ENCODE measurements at regions not wholly inside any gene's neighbourhood (a gene's known extent, or its start where the extent isn't known, plus 50 kb on each side); places are given as distances from the start of the nearest gene placed in this dataset.

DNA sequence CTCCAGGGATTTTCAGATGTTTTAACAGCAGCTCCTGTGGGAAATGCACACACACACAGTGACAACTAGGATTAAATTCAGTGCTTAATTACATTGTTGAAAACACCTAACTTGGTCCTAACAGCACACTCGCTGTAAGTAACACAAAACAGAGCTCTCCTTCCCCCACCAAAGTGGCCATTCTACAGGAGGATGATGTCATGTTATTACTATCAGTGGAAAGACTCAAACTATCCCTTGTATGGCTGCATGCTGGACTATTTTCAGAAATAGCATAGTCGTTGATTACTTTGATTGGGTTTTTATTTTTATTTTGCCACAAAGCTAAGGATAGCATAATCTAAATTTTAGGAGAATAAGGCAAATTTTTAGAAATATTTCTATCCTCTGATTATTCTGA lies 406.3 kb downstream of the SPRY1 start:
- Histone ChIP-seq H3K27ac (no peak overlapping the region), H3K36me3 (no peaks in the 10 kb centered on the region), H3K4me3 (no peak overlapping the region), H3K4me1 (no peaks in the 10 kb centered on the region), H3K9me3 (peaks cover 0 to 3% (median under 1%) of the 10 kb centered on the region in 3 donors), H3K27me3 (no peaks in the 10 kb centered on the region)
- WGBS, 2 donors: 55 to 71% methylated on average over 2 of the region's 2 CpGs
- TF ChIP-seq POLR2A (IDR thresholded peaks at IDR 0.05): no peak
- TF ChIP-seq, protein P1, sequence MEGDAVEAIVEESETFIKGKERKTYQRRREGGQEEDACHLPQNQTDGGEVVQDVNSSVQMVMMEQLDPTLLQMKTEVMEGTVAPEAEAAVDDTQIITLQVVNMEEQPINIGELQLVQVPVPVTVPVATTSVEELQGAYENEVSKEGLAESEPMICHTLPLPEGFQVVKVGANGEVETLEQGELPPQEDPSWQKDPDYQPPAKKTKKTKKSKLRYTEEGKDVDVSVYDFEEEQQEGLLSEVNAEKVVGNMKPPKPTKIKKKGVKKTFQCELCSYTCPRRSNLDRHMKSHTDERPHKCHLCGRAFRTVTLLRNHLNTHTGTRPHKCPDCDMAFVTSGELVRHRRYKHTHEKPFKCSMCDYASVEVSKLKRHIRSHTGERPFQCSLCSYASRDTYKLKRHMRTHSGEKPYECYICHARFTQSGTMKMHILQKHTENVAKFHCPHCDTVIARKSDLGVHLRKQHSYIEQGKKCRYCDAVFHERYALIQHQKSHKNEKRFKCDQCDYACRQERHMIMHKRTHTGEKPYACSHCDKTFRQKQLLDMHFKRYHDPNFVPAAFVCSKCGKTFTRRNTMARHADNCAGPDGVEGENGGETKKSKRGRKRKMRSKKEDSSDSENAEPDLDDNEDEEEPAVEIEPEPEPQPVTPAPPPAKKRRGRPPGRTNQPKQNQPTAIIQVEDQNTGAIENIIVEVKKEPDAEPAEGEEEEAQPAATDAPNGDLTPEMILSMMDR (IDR thresholded peaks at IDR 0.05): no peak
- intact Hi-C loops (cut with DNase I): no loop called here
- DNase-seq: no peak

DNA sequence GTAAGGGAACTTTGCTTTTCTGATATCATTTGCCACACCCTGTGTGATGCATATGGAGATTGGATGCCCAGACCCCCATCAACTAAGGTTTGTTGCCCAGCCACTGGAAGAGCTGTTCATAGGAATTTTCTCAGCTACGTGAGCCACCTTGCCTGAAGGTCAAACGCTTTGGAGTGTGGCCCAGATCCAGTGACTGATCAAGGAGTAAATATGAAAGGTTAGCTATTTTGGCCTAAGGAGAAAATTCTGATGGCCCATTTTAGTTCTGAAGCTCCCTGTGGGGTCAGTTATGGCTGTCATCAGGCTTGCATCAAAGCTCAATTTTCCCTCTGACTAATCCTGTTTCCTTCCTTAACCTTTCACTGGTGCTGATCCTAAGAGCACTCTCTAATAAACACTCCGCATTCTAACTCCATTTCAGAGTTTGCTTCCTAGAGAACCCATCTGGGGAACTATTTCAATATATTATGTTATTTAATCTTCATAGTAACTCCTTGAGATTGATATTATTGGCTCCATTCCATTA lies 407.7 kb downstream of the SPRY1 start:
- DNase-seq: no peak
- intact Hi-C loops (cut with DNase I): no loop called here
- H3K27ac ChIP-seq: no peak overlapping the region
- WGBS, 2 donors: 67 to 80% methylated on average over 3 of the region's 3 CpGs
- H3K36me3 ChIP-seq: no peaks in the 10 kb centered on the region
- no peaks in the 10 kb centered on the region for H3K27me3 ChIP-seq
- H3K4me3 ChIP-seq: no peak overlapping the region
- no peaks in the 10 kb centered on the region for H3K4me1 ChIP-seq
- no peak for TF ChIP-seq POLR2A (IDR thresholded peaks at IDR 0.05)
- TF ChIP-seq, protein P1 (IDR thresholded peaks at IDR 0.05): no peak
- H3K9me3 ChIP-seq: no peaks in the 10 kb centered on the region

DNA sequence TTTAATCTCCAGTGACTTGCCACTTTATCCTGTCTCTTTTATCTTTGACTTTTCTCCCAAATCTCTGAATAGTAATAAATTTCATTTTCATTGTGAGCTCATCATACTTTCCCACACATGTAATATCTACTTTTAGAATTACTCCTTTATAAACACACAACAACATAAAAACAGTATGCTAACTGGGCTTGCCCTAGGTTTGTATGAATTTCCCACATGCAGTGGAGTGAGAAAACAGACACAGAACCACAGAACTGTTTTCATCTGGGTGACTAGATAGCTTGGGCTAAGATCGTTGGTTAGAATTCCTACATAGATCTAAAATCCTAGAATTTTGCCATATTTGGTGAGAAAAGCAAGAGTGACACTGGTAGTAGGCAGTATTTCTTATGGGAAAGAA lies 409.5 kb downstream of the SPRY1 start:
- H3K36me3 ChIP-seq: no peaks in the 10 kb centered on the region
- peaks cover 0 to 5% (median 0%) of the 10 kb centered on the region in 3 donors for H3K4me1 ChIP-seq
- DNase-seq: no peak
- intact Hi-C loops (cut with DNase I): no loop called here
- H3K9me3 ChIP-seq: no peaks in the 10 kb centered on the region
- H3K27ac ChIP-seq: no peak overlapping the region
- TF ChIP-seq POLR2A (IDR thresholded peaks at IDR 0.05): no peak
- TF ChIP-seq, protein P1 (IDR thresholded peaks at IDR 0.05): no peak
- H3K27me3 ChIP-seq: no peaks in the 10 kb centered on the region
- no peak overlapping the region for H3K4me3 ChIP-seq
- WGBS, 2 donors: 77 to 81% methylated on average over 1 of the region's 1 CpG

DNA sequence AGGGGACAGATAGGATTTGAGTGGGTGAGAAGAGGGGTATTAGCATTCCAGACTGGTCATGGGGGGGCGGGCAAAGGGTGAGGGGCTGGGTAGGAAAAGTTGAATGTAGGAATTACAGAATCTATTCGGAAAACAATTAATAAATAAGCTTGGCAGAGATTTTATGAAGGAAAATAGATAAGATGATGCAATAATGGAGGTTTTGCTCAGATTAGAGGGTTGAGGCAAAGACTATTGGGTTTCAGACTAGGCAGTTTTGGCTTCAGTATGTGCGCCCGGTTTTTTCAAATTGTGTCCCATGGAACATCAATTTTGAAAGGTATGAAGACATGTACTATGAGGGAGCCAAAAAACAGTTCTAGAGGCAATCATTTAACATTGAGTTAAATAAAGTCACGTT lies 410.6 kb downstream of the SPRY1 start:
- peaks cover 0 to 17% (median 0%) of the 10 kb centered on the region in 3 donors for H3K4me1 ChIP-seq
- no peaks in the 10 kb centered on the region for H3K36me3 ChIP-seq
- WGBS, 2 donors: 83 to 85% methylated on average over 5 of the region's 5 CpGs
- H3K27ac ChIP-seq: no peak overlapping the region
- DNase-seq: no peak
- intact Hi-C loops (cut with DNase I): no loop called here
- H3K9me3 ChIP-seq: no peaks in the 10 kb centered on the region
- no peak overlapping the region for H3K4me3 ChIP-seq
- TF ChIP-seq, protein P1 (IDR thresholded peaks at IDR 0.05): no peak
- no peak for TF ChIP-seq POLR2A (IDR thresholded peaks at IDR 0.05)
- H3K27me3 ChIP-seq: no peaks in the 10 kb centered on the region

DNA sequence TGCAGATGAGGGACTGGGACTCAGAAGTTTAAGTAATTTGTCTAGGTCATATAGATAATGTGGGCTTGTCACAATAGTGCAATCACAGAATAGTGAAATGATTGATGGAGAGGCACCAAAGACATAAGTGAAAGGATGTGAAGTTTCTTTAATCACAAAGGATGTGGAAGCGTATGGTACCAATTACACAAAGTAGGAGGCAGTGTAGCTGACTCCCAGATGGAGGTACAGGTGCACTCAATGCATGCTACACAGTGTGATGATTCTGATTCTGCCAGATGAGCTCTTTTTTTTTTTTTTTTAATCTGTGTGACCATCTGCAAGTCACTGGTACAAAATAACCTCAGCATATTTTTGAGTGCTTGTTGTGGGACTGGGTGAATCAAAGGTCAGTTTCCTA lies 411.3 kb downstream of the SPRY1 start:
- intact Hi-C loops (cut with DNase I): no loop called here
- 86 to 87% methylated on average over 1 of the region's 1 CpG for WGBS, 2 donors

More for the DNA sequence above, 411.3 kb downstream of the SPRY1 start:
- no peak overlapping the region for H3K4me3 ChIP-seq
- no peaks in the 10 kb centered on the region for H3K36me3 ChIP-seq
- no peaks in the 10 kb centered on the region for H3K9me3 ChIP-seq
- peaks cover 0 to 17% (median 0%) of the 10 kb centered on the region in 3 donors for H3K4me1 ChIP-seq
- H3K27me3 ChIP-seq: no peaks in the 10 kb centered on the region
- TF ChIP-seq, protein P1 (IDR thresholded peaks at IDR 0.05): no peak
- TF ChIP-seq POLR2A (IDR thresholded peaks at IDR 0.05): no peak
- no peak for DNase-seq
- H3K27ac ChIP-seq: no peak overlapping the region

Measured in esophagus squamous epithelium (tissue), 5 donors.